Sigmoid colon (tissue), 6 donors: ENCODE measurements at regions not wholly inside any gene's neighbourhood (a gene's known extent, or its start where the extent isn't known, plus 50 kb on each side); places are given as distances from the start of the nearest gene placed in this dataset.

ENCODE experiments used
- DNase-seq: peaks from one replicate; pipeline ENCODE4 v3.0.0-alpha.2; 2019
- H3K27ac ChIP-seq, 4 donors: fragments of 200-600 bp; sonication (generic); one replicate each; pipeline ENCODE4 v1.5.1; 2016 to 2019; ENCODE audit warnings: mild to moderate bottlenecking in 1 of 4
- H3K27me3 ChIP-seq, 3 donors: fragments of 200-600 bp; sonication (generic); one replicate each; pipeline ENCODE4 v1.5.1; 2019; ENCODE audit warnings: mild to moderate bottlenecking in 1 of 3
- H3K36me3 ChIP-seq, 4 donors: fragments of 200-600 bp; sonication (generic); one replicate each; pipeline ENCODE4 v1.5.1; 2016 to 2019
- H3K4me1 ChIP-seq, 4 donors: fragments of 200-600 bp; sonication (generic); one replicate each; pipeline ENCODE4 v1.5.1; 2017 to 2019
- H3K4me3 ChIP-seq, 4 donors: fragments of 200-600 bp; sonication (generic); one replicate each; pipeline ENCODE4 v1.5.1; 2017 to 2019; ENCODE audit warnings: mild to moderate bottlenecking in 2 of 4, moderate library complexity in 1 of 4
- H3K9me3 ChIP-seq, 4 donors: fragments of 200-600 bp in 3 of 4; sonication (generic) in 3 of 4; one replicate each; pipeline versions ENCODE4 v1.5.1 to v1.6.1; 2013 to 2019
- CTCF ChIP-seq, 4 experiments: fragments of 450-650 bp in 3 of 4; fragments of 200-600 bp in 1 of 4; IDR thresholded peaks; one replicate each; pipeline ENCODE4 v1.5.1; 2016 to 2019; ENCODE audit warnings: antibody characterized with exemption in 4 of 4, mild to moderate bottlenecking in 3 of 4, moderate library complexity in 2 of 4
- EP300 ChIP-seq, 4 donors: sonication (generic); formaldehyde crosslinking; IDR thresholded peaks; one replicate each; pipeline ENCODE4 v1.6.1; 2017; ENCODE audit warnings: antibody characterized with exemption in 4 of 4
- POLR2A ChIP-seq, 2 donors: fragments of 450-650 bp; IDR thresholded peaks; one replicate each; pipeline ENCODE4 v1.6.1; 2016; ENCODE audit warnings: antibody characterized with exemption in 2 of 2, mild to moderate bottlenecking in 2 of 2, moderate library complexity in 2 of 2
- POLR2AphosphoS5 ChIP-seq, 4 donors: sonication (generic); formaldehyde crosslinking; IDR thresholded peaks; one replicate each; pipeline ENCODE4 v1.6.1; 2017; ENCODE audit warnings: antibody characterized with exemption in 4 of 4
- WGBS, 2 donors: extraction: QIAGEN DNeasy Blood & Tissue Kit; methylation state at CpG; one replicate each; pipeline ENCODE4 v1.1.7; 2013; 5-methylcytosine and 5-hydroxymethylcytosine counted together
- intact Hi-C: fragments of 100-400 bp; cut with DNase I; formaldehyde crosslinking; loops from one replicate; pipeline ENCODE4 v1.15.1; 2023
- donor health status: healthy with polysubstance abuse.
- donor health status: healthy.

- no peak overlapping the region for H3K27ac ChIP-seq
- no peak overlapping the region for H3K4me3 ChIP-seq
- 74 to 76% methylated on average over 1 of the region's 1 CpG for WGBS, 2 donors
- no peaks in the 10 kb centered on the region for H3K9me3 ChIP-seq
- intact Hi-C loops = no loop called here
- H3K4me1 ChIP-seq = no peaks in the 10 kb centered on the region
- no peak for TF ChIP-seq CTCF (IDR thresholded peaks at IDR 0.05)
- no peak for TF ChIP-seq EP300 (IDR thresholded peaks at IDR 0.05)
- no peak for TF ChIP-seq POLR2A (IDR thresholded peaks at IDR 0.05)
- TF ChIP-seq POLR2AphosphoS5 (IDR thresholded peaks at IDR 0.05) = no peak
- no peaks in the 10 kb centered on the region for H3K27me3 ChIP-seq
- no peaks in the 10 kb centered on the region for H3K36me3 ChIP-seq
- no peak for DNase-seq
Measured at GRCh38 chr2:128799284-128799552, 480.6 kb upstream of the HS6ST1 start.

- no peaks in the 10 kb centered on the region for H3K9me3 ChIP-seq
- TF ChIP-seq EP300 (IDR thresholded peaks at IDR 0.05) (no peak), CTCF (IDR thresholded peaks at IDR 0.05) (no peak), POLR2A (IDR thresholded peaks at IDR 0.05) (no peak), POLR2AphosphoS5 (IDR thresholded peaks at IDR 0.05) (no peak)
- no peak overlapping the region for H3K4me3 ChIP-seq
- H3K27ac ChIP-seq = no peak overlapping the region
- no peaks in the 10 kb centered on the region for H3K36me3 ChIP-seq
- WGBS, 2 donors = 80 to 91% methylated on average over 2 of the region's 2 CpGs
- intact Hi-C loops = no loop called here
- H3K27me3 ChIP-seq = no peaks in the 10 kb centered on the region
- H3K4me1 ChIP-seq = no peaks in the 10 kb centered on the region
- no peak for DNase-seq
Measured at GRCh38 chr2:128799730-128800129, 481.1 kb upstream of the HS6ST1 start.

- 71 to 76% methylated on average over 1 of the region's 1 CpG for WGBS, 2 donors
- DNase-seq = no peak
- Histone ChIP-seq H3K4me1 (no peaks in the 10 kb centered on the region), H3K27me3 (no peaks in the 10 kb centered on the region), H3K4me3 (no peak overlapping the region), H3K36me3 (no peaks in the 10 kb centered on the region), H3K27ac (no peak overlapping the region), H3K9me3 (no peaks in the 10 kb centered on the region)
- intact Hi-C loops = no loop called here
- no peak for TF ChIP-seq POLR2AphosphoS5 (IDR thresholded peaks at IDR 0.05)
- TF ChIP-seq EP300 (IDR thresholded peaks at IDR 0.05) = no peak
- TF ChIP-seq CTCF (IDR thresholded peaks at IDR 0.05) = no peak
- TF ChIP-seq POLR2A (IDR thresholded peaks at IDR 0.05) = no peak
Measured at GRCh38 chr2:128801576-128801975, 482.9 kb upstream of the HS6ST1 start.

GRCh38 chr2:128803222-128803621 is 484.6 kb upstream of the HS6ST1 start:
- 93 to 98% methylated on average over 2 of the region's 2 CpGs for WGBS, 2 donors

More at GRCh38 chr2:128803222-128803621, 484.6 kb upstream of the HS6ST1 start:
- H3K27me3 ChIP-seq = no peaks in the 10 kb centered on the region
- H3K4me3 ChIP-seq = no peak overlapping the region
- no peak overlapping the region for H3K27ac ChIP-seq
- intact Hi-C loops = no loop called here
- no peak for DNase-seq
- H3K9me3 ChIP-seq = no peaks in the 10 kb centered on the region
- H3K4me1 ChIP-seq = no peaks in the 10 kb centered on the region
- no peaks in the 10 kb centered on the region for H3K36me3 ChIP-seq
- no peak for TF ChIP-seq EP300 (IDR thresholded peaks at IDR 0.05)
- no peak for TF ChIP-seq POLR2AphosphoS5 (IDR thresholded peaks at IDR 0.05)
- no peak for TF ChIP-seq POLR2A (IDR thresholded peaks at IDR 0.05)
- no peak for TF ChIP-seq CTCF (IDR thresholded peaks at IDR 0.05)
